HG02642 (cell line): ENCODE measurements at regions not wholly inside any gene's neighbourhood (a gene's known extent, or its start where the extent isn't known, plus 50 kb on each side); places are given as distances from the start of the nearest gene placed in this dataset.
"Not testable (repeated sequence)": the region's sequence is repeated elsewhere in the genome, so short reads cannot be mapped to it uniquely, and the experiment has no call there.

Experiments
- ATAC-seq: cut with Tn5 transposase; IDR thresholded peaks from one replicate; pipeline ENCODE4 v1.9.1; 2021; ENCODE audit warnings: mild to moderate bottlenecking; ENCODE audit not compliant: unreplicated experiment, poor library complexity

- no peak for ATAC-seq
These were observed 487.4 kb downstream of the TENT5A start for GRCh38 chr6:81265106-81265505.

- no peak for ATAC-seq
These were observed 488.8 kb downstream of the TENT5A start for GRCh38 chr6:81263531-81264168.

- ATAC-seq, result no peak
These were observed 489.8 kb downstream of the TENT5A start for GRCh38 chr6:81262656-81263055.

GRCh38 chr6:81256223-81256622 is 496.3 kb downstream of the TENT5A start:
- not testable (repeated sequence) for ATAC-seq

GRCh38 chr6:81253821-81254220 is 498.7 kb downstream of the TENT5A start:
- no peak for ATAC-seq

- ATAC-seq, result no peak
These were observed 500.2 kb downstream of the TENT5A start for GRCh38 chr6:81252231-81252630.

- no peak for ATAC-seq
These were observed 506.3 kb downstream of the TENT5A start for GRCh38 chr6:81246200-81246599.

GRCh38 chr6:81242624-81243023 is 509.9 kb downstream of the TENT5A start:
- ATAC-seq, result no peak

- ATAC-seq, result no peak
These were observed 511.1 kb downstream of the TENT5A start for GRCh38 chr6:81241126-81242041.

GRCh38 chr6:81238390-81238789 is 514.1 kb downstream of the TENT5A start:
- no peak for ATAC-seq

GRCh38 chr6:81237226-81237625 is 515.3 kb downstream of the TENT5A start:
- ATAC-seq, result no peak

- ATAC-seq, result no peak
These were observed 517.0 kb downstream of the TENT5A start for GRCh38 chr6:81235512-81235911.

- no peak for ATAC-seq
These were observed 518.5 kb downstream of the TENT5A start for GRCh38 chr6:81233990-81234389.

- no peak for ATAC-seq
These were observed 523.4 kb downstream of the TENT5A start for GRCh38 chr6:81228912-81229555.

GRCh38 chr6:81226957-81227356 is 525.5 kb downstream of the TENT5A start:
- ATAC-seq, result no peak

GRCh38 chr6:81216668-81217067 is 535.8 kb downstream of the TENT5A start:
- ATAC-seq, result no peak

- ATAC-seq, result no peak
These were observed 537.4 kb downstream of the TENT5A start for GRCh38 chr6:81215092-81215432.

GRCh38 chr6:81214414-81215091 is 537.9 kb downstream of the TENT5A start:
- no peak for ATAC-seq

- no peak for ATAC-seq
These were observed 547.8 kb downstream of the TENT5A start for GRCh38 chr6:81204731-81205130.

GRCh38 chr6:81194374-81194773 is 558.1 kb downstream of the TENT5A start:
- no peak for ATAC-seq
